ENCODE measurements at regions not wholly inside any gene's neighbourhood (a gene's known extent, or its start where the extent isn't known, plus 50 kb on each side); places are given as distances from the start of the nearest gene placed in this dataset.

DNA sequence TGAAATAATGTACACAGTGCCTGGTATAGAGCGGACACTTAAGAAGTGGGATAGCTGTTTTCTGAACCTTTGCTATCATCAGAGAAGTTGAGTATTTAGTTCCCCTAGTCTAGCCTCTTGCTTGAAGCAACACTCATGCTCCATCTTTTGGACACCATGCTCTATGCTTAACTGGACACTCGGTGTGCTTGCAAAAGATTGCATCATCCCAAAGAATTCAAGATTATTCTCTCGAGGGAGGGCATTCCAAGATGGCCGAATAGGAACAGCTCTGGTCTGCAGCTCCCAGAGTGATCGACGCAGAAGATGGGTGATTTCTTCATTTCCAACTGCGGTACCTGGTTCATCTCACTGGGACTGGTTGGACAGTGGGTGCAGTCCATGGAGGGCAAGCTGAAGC, 143.9 kb upstream of the FSHR start:
- no peaks in the 10 kb centered on the region for H3K27me3 Mint-ChIP-seq (ENCODE audit: insufficient read depth)
- no peak overlapping the region for H3K4me3 Mint-ChIP-seq
- no peak overlapping the region for H3K27ac Mint-ChIP-seq
- H3K4me1 Mint-ChIP-seq (ENCODE audit: low read depth) = no peaks in the 10 kb centered on the region
- TF ChIP-seq, protein P1, sequence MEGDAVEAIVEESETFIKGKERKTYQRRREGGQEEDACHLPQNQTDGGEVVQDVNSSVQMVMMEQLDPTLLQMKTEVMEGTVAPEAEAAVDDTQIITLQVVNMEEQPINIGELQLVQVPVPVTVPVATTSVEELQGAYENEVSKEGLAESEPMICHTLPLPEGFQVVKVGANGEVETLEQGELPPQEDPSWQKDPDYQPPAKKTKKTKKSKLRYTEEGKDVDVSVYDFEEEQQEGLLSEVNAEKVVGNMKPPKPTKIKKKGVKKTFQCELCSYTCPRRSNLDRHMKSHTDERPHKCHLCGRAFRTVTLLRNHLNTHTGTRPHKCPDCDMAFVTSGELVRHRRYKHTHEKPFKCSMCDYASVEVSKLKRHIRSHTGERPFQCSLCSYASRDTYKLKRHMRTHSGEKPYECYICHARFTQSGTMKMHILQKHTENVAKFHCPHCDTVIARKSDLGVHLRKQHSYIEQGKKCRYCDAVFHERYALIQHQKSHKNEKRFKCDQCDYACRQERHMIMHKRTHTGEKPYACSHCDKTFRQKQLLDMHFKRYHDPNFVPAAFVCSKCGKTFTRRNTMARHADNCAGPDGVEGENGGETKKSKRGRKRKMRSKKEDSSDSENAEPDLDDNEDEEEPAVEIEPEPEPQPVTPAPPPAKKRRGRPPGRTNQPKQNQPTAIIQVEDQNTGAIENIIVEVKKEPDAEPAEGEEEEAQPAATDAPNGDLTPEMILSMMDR (IDR thresholded peaks at IDR 0.05) = no peak
- peaks cover 62% of the 10 kb centered on the region for H3K9me3 Mint-ChIP-seq
- H3K36me3 Mint-ChIP-seq (ENCODE audit: low read depth) = no peaks in the 10 kb centered on the region
- no peak for DNase-seq

DNA sequence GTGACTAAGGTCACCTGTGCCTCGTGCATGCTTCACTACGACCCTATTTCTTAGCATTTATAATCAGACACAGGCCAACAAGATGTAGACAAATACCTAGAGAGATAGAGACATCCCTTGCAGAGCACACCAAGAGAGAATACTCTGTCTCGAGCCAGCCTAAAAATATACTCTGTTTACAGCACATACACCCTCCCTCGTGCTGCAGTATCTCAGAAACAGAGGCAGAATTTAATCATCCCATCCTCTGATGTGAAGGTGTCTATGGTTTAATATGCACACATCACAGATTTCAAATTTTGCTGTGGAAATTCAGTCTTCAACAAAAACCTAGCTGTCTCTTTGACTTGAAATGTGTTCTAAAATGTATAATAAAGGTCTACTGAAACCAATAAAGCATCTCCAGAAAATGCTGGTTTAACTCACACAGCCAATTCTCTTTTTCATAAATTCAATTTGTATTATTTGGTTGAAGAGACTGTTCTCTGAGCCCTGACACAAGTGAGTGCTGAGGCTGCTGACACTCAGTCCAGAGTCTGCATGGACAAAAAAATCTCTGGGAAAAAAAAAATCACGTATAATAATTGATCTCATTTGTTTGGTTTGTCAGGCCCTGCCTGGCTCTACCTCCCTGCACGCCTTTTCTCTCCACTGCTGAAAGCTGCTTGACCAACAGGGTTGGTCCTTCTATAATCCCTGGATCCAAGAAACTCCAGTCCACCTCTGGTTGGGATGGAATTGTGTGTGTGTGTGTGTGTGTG, 142.0 kb upstream of the FSHR start:
- peaks cover 65% of the 10 kb centered on the region for H3K9me3 Mint-ChIP-seq
- TF ChIP-seq, protein P1 (IDR thresholded peaks at IDR 0.05) = no peak
- no peaks in the 10 kb centered on the region for H3K4me1 Mint-ChIP-seq (ENCODE audit: low read depth)
- H3K27me3 Mint-ChIP-seq (ENCODE audit: insufficient read depth) = no peaks in the 10 kb centered on the region
- H3K27ac Mint-ChIP-seq = no peak overlapping the region
- no peak overlapping the region for H3K4me3 Mint-ChIP-seq
- no peaks in the 10 kb centered on the region for H3K36me3 Mint-ChIP-seq (ENCODE audit: low read depth)
- DNase-seq = no peak

DNA sequence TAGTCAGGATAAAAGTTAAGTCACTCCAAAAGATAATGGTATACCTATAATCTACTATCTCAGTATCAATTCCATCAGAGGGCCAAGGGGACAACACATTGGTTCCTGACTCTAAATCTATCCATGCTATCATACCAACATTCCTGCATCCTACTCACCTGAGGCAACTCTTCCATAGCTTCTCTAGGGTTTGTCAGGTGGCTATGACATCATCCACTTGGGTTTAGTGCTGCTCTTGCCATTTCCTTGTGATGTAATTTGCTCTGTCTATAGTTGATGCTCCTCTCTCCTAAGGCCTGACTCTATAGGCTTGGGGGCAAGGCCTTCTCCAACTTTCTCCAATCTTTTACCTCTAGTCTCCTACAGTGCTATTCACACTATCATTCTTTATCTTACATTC, 139.9 kb upstream of the FSHR start:
- H3K36me3 Mint-ChIP-seq (ENCODE audit: low read depth) = no peaks in the 10 kb centered on the region
- no peaks in the 10 kb centered on the region for H3K27me3 Mint-ChIP-seq (ENCODE audit: insufficient read depth)
- TF ChIP-seq, protein P1 (IDR thresholded peaks at IDR 0.05) = no peak
- no peak overlapping the region for H3K27ac Mint-ChIP-seq
- no peak overlapping the region for H3K4me3 Mint-ChIP-seq
- H3K9me3 Mint-ChIP-seq = peaks cover 57% of the 10 kb centered on the region
- no peaks in the 10 kb centered on the region for H3K4me1 Mint-ChIP-seq (ENCODE audit: low read depth)
- no peak for DNase-seq

DNA sequence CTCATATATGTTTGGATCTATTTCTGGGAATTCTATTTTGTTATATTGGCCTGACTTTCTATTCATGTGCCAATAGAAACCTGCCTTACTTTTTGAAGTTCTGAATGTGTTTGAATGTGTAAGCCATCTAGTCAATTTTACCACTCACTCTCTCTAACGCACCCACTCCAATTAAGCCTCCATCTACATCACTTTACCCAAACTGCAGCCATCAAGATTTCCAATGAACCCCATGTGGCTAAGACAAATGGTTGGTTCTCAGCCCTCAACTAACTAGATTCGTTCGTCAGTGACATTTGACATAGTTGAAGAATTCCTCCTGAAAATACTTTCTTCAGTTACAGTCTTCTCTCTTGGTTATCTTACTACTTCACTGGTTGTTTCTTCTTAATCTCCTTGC, 137.3 kb upstream of the FSHR start:
- H3K4me1 Mint-ChIP-seq (ENCODE audit: low read depth) = no peaks in the 10 kb centered on the region
- H3K4me3 Mint-ChIP-seq = no peak overlapping the region
- no peak overlapping the region for H3K27ac Mint-ChIP-seq

DNA sequence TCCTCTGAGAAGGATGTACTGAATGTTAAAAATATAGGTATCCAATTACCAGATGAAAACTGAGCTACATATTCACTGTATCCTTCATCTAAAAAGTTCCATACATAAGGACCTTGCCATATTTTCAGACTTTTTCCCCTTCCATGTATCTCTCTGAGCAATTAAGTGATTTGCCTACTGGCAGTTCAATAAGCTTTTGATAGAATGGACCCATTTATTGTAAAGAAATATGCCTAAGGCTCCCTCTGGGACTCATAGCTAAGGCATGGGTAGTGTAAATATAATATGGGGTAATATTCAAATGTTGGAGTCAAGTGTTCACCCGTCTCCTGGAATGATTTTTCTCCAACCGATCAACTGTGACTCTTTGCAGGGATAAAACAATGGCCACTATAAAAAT, 135.4 kb upstream of the FSHR start:
- no peaks in the 10 kb centered on the region for H3K4me1 Mint-ChIP-seq (ENCODE audit: low read depth)
- H3K9me3 Mint-ChIP-seq = peaks cover 53% of the 10 kb centered on the region
- no peak for DNase-seq
- no peaks in the 10 kb centered on the region for H3K27me3 Mint-ChIP-seq (ENCODE audit: insufficient read depth)
- no peaks in the 10 kb centered on the region for H3K36me3 Mint-ChIP-seq (ENCODE audit: low read depth)
- H3K27ac Mint-ChIP-seq = no peak overlapping the region
- TF ChIP-seq, protein P1 (IDR thresholded peaks at IDR 0.05) = no peak
- H3K4me3 Mint-ChIP-seq = no peak overlapping the region

More for the DNA sequence above, 137.3 kb upstream of the FSHR start:
- no peak for DNase-seq
- TF ChIP-seq, protein P1 (IDR thresholded peaks at IDR 0.05) = no peak
- H3K9me3 Mint-ChIP-seq = peaks cover 47% of the 10 kb centered on the region
- no peaks in the 10 kb centered on the region for H3K27me3 Mint-ChIP-seq (ENCODE audit: insufficient read depth)
- H3K36me3 Mint-ChIP-seq (ENCODE audit: low read depth) = no peaks in the 10 kb centered on the region
